Neural progenitor cell (in vitro differentiated cells): ENCODE measurements at regions not wholly inside any gene's neighbourhood (a gene's known extent, or its start where the extent isn't known, plus 50 kb on each side); places are given as distances from the start of the nearest gene placed in this dataset.

Experiments used
- EZH2phosphoT487 ChIP-seq: fragments of 200-600 bp; sonication (generic); IDR thresholded peaks from 2 replicates; pipeline ENCODE4 v1.6.1; 2017; ENCODE audit warnings: antibody characterized with exemption
- TF ChIP-seq, protein P1 (sequence below): fragments of 200-600 bp; sonication (generic); IDR thresholded peaks from 2 replicates; pipeline ENCODE4 v1.5.1; 2017; ENCODE audit warnings: antibody characterized with exemption, mild to moderate bottlenecking

- TF ChIP-seq, protein P1, sequence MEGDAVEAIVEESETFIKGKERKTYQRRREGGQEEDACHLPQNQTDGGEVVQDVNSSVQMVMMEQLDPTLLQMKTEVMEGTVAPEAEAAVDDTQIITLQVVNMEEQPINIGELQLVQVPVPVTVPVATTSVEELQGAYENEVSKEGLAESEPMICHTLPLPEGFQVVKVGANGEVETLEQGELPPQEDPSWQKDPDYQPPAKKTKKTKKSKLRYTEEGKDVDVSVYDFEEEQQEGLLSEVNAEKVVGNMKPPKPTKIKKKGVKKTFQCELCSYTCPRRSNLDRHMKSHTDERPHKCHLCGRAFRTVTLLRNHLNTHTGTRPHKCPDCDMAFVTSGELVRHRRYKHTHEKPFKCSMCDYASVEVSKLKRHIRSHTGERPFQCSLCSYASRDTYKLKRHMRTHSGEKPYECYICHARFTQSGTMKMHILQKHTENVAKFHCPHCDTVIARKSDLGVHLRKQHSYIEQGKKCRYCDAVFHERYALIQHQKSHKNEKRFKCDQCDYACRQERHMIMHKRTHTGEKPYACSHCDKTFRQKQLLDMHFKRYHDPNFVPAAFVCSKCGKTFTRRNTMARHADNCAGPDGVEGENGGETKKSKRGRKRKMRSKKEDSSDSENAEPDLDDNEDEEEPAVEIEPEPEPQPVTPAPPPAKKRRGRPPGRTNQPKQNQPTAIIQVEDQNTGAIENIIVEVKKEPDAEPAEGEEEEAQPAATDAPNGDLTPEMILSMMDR, result no peak
- no peak for TF ChIP-seq EZH2phosphoT487
These were observed 745.7 kb downstream of the MAFB start for GRCh38 chr20:39943336-39943735.
